HCT116 (cell line): ENCODE measurements at regions not wholly inside any gene's neighbourhood (a gene's known extent, or its start where the extent isn't known, plus 50 kb on each side); places are given as distances from the start of the nearest gene placed in this dataset.

ENCODE experiments used
- CTCF ChIP-seq, 3 experiments: fragments of 200-600 bp in 1 of 3; sonication (generic) in 1 of 3; IDR thresholded peaks in 2 of 3; conservative IDR thresholded peaks in 1 of 3; 2 replicates each; pipeline ENCODE4 v1.5.1; 2012 to 2017; ENCODE audit warnings: low read depth in 2 of 3, low read length in 2 of 3, antibody characterized with exemption in 1 of 3, borderline replicate concordance in 1 of 3, control low read depth in 1 of 3, mild to moderate bottlenecking in 1 of 3, mixed read lengths in 1 of 3, mixed run types in 1 of 3, moderate library complexity in 1 of 3; ENCODE audit not compliant: insufficient read depth in 1 of 3
- EZH2 ChIP-seq: fragments of 200-600 bp; sonication (generic); IDR thresholded peaks from 2 replicates; pipeline ENCODE4 v1.6.1; 2017; ENCODE audit warnings: antibody characterized with exemption, mixed run types
- EZH2phosphoT487 ChIP-seq: fragments of 200-600 bp; IDR thresholded peaks from 2 replicates; pipeline ENCODE4 v1.6.1; 2018; ENCODE audit warnings: antibody characterized with exemption, borderline replicate concordance
- POLR2A ChIP-seq: IDR thresholded peaks from 2 replicates; pipeline ENCODE4 v1.7.0; 2011; ENCODE audit warnings: borderline replicate concordance; ENCODE audit not compliant: insufficient read depth, insufficient read length; ENCODE audit errors: extremely low read depth
- REST ChIP-seq: IDR thresholded peaks from 2 replicates; pipeline ENCODE4 v1.6.1; 2012; ENCODE audit warnings: low read depth
- YY1 ChIP-seq: IDR thresholded peaks from 2 replicates; pipeline ENCODE4 v1.6.1; 2011; ENCODE audit warnings: low read length, low read depth, moderate library complexity, mild to moderate bottlenecking; ENCODE audit not compliant: insufficient replicate concordance; ENCODE audit errors: extremely low read depth
- ZBTB33 ChIP-seq: IDR thresholded peaks from 2 replicates; pipeline ENCODE4 v1.6.1; 2011; ENCODE audit warnings: mild to moderate bottlenecking, low read length, moderate library complexity; ENCODE audit not compliant: insufficient replicate concordance; ENCODE audit errors: extremely low read depth
- ZFX ChIP-seq: fragments of 450-650 bp; IDR thresholded peaks from 2 replicates; pipeline ENCODE4 v1.6.1; 2017

GRCh38 chr20:48094196-48094749 lies 309.0 kb upstream of the SULF2 start:
- TF ChIP-seq EZH2phosphoT487, result no peak
- TF ChIP-seq CTCF (IDR thresholded peaks at IDR 0.05 in 2 of 3, conservative IDR thresholded peaks at IDR 0.05 in 1 of 3; ENCODE audit: borderline replicate concordance in 1 of 3, insufficient read depth in 1 of 3, low read depth in 2 of 3, low read length in 2 of 3), result no peak
- TF ChIP-seq ZFX, result no peak
- TF ChIP-seq POLR2A, result no peak
- no peak for TF ChIP-seq EZH2
- TF ChIP-seq ZBTB33, result no peak
- TF ChIP-seq YY1, result no peak
- TF ChIP-seq REST, result no peak
